HG03520 (cell line): ENCODE measurements at regions not wholly inside any gene's neighbourhood (a gene's known extent, or its start where the extent isn't known, plus 50 kb on each side); places are given as distances from the start of the nearest gene placed in this dataset.

ENCODE experiments used
- ATAC-seq: cut with Tn5 transposase; IDR thresholded peaks from one replicate; pipeline ENCODE4 v1.9.1; 2021; ENCODE audit warnings: mild to moderate bottlenecking, moderate library complexity; ENCODE audit not compliant: unreplicated experiment

DNA sequence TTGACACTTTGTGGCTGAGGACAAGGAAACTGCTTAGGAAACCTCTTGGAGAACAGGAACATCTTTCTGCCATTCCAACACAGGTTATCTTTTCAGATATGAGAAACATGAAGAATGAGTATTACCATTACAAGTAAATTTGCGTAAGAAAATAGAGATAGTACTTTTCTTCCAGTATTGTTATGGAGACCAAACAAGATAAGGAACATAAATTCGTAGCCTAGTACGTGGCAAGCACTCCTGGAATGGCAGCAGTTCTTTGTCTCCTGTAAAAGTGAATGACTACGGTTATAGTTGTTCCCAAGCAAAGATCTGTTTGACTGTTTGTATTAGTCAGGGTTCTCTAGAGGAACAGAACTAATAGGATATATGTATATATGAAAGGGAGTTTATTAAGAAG is 843.1 kb downstream of the STIM2 start:
- no peak for ATAC-seq

DNA sequence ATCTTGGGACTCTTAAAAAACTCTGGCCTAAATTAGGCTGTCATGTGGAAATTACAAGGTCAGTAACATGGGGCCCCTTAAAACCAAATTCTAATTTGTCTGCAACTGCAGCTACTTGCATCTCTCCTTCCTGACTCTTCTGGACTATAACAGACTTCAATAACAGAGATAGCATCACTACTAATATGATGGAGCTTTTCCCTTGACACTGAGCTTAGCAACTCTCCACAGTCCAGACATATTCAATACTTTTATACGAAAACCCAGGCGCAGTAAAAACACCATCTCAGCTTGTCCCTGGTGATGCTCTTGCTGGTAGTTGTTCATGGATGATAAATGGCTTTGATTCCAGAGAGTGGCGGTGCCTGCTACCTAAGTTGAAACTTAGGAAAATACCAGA is 850.4 kb downstream of the STIM2 start:
- ATAC-seq, result no peak

DNA sequence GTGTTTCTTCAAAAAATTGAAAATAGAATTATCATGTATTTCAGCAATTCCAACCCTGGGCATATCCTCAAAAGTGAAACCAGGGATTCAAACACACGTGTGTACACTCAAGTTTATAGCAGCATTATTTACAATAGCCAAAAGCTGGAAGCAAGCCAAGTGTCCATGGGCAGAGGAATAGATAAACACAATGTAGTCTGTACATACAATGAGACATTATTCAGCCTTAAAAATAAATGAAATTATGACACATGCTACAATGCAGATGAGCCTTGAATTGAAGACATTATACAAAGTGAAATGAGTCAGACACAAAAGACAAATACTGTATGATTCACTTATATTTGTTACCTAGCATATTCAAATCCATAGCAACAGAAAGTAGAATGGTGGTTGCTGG is 853.4 kb downstream of the STIM2 start:
- ATAC-seq, result no peak

DNA sequence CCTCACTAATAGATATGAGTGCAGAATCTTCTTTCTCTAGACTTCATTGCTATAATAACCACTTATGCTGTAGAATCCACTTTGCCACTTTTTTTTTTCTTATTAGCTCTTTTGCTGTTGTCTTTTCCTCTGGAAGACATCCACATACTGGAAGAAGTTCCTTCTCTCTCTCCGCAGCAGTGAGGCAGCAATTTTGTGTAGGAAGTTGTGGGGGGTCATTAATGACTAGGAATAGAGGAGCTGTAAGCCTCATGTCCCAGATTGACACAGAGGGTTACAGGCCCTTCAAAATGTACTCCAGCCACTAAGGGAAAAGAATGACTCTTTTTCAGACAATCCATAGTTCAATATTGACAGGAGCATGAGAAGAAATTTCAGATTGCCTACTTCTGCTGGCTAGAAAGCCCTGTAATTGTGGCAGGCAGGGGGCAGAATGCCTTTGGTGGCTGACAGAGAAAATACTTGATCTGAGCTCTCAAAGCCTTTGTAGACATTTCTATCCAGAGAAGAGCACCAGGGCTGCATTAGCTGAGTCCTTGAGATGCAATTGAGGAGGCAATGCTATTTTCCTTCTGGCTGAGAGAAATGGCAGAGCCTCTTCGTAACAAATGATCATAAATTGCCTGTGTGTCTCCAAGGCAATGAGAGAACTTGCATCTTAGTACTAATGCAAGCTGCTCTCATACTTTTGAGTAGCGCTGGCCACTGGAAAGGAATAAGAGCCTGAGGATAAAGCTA is 856.2 kb downstream of the STIM2 start:
- ATAC-seq, result no peak

DNA sequence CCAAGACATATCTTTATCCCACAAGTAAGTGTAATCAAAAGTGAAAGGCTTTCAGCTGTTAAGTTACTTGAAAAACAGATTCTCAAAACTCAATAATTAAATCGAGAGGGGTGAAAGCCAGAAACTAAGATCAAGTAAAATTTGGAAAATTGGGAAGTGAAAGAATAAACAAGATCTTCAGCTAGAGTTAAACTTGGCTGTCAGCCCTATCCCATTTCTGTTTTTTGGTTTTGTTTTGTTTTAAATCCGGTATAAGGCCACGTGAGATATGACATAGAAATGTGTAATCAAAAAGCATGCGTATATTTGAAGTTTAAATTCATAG is 856.8 kb downstream of the STIM2 start:
- no peak for ATAC-seq

DNA sequence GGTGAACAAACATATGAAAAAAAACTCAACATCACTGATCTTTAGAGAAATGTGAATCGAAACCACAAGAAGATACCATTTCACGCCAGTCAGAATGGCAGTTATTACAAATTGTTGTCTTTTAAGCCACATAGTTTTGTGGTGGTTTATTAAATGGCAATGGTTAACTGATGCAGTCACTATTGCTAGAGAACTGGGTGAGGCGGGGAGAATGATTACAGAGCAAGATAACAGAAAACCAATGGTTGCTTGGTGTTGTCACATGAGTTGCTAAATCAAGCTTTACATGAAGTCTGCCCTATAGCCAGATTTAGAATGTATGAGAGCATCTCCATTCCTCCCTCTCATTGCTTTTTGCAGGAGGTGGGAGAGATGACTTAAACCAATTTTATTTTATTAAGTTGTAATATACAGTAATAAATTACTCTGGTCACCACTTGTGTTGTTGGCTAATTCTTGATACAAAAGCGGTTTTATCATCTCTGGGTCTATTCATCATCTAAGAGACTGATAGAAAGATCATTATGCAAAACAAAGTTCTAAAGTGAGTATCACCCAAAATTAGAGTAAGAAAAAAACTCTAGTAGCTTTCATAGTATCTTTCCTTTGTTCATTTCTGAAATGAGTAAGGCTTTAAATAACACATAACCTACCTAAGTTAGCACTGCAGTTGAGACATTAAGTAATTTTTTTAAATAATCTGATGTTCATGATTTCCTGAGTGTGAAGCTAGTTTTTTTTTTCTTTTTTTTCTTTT is 859.5 kb downstream of the STIM2 start:
- peak; percentile 66 for ATAC-seq

DNA sequence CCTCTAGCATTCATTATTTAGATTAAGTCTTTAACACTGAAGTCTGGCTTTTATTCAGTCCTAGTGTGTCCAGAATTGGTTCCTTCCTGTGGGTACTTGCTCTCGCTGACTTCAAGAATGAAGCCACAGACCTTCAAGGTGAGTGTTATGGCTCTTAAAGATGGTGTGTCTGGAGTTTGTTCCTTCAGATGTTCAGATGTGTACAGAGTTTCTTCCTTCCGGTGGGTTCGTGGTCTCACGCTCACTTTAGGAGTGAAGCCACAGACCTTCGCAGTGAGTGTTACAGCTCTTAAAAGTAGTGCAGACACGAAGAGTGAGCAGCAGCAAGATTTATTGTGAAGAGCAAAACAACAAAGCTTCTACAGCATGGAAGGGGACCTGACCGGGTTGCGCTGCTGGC is 860.6 kb downstream of the STIM2 start:
- ATAC-seq, result no peak

DNA sequence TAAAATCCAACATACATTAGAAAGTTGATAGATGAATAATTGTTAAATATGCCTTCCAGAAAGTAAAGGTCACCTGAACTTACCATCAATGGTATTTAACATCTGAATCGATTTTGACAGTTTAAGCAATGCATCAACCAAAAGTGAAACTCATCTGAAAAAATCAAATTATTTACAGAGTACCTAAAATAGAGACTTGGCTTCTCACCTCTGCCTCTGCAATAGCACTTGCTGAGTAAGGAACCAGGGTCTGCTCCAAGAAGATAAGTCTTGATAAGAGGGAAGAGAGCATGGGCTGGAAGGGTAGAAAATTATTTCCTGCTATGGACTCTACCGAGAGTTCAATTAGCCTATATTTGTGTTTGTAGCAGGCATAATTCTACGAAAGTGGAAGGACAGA is 868.3 kb downstream of the STIM2 start:
- ATAC-seq, result no peak

DNA sequence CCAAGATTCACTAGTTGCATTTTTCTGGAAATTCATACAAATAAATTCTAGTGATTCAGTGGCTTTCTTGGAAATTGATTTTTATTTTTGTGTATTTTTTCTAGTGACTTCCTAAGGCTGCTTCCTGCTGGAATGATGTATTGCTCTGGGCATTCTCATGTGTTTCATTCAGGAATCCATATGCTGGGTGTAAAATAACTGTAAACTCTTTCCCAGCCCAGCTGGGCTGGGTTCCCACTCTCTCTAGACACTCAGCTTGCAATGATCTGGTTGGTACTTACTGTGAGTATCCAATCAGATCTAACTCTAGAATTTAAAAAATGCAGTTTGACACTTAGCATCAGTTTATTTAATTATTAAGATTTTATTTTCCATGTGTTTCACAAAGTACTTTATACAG is 882.2 kb downstream of the STIM2 start:
- ATAC-seq, result no peak

DNA sequence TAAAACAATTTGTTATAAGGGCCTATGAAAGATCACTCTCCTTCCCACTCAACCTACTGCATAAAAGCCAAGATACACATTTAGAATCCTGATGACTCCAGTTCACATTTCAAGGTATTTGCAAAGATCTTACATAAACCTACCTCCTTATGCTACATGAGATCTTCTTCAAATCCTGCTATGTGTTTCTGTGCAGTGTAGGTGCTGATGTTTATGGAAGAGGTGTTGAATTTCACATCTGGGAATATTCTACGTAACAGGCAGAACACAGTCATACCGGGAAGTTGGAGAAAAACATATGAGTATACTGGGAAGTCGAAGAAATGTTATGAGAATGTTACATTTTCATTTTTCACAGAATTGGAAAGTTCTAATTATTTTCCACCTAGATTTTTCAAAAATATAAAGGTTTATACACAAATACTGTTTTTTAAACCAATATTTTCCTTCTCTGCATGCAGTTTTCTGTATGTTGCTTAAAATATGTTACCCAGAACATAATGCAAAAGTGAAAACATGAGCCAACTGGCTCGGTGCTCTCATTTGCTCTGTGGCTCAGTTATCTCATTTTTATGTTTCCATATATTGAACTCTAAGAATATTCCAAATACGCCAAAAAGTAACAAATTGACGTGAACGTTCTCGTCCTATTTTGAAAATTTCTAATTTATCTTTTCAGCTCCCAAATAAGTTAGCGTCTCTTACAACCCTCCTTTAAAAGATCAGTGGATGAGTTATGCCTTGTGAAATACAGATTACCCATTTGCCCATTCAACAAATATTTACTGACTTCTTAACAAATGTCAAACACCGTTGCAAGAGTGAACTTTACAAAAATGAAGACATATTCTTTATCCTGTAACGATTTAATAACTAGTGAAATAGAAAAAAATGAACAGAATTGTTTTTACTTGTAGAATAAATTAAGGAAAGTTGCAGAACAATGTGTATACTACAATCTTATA is 899.3 kb downstream of the STIM2 start:
- no peak for ATAC-seq

DNA sequence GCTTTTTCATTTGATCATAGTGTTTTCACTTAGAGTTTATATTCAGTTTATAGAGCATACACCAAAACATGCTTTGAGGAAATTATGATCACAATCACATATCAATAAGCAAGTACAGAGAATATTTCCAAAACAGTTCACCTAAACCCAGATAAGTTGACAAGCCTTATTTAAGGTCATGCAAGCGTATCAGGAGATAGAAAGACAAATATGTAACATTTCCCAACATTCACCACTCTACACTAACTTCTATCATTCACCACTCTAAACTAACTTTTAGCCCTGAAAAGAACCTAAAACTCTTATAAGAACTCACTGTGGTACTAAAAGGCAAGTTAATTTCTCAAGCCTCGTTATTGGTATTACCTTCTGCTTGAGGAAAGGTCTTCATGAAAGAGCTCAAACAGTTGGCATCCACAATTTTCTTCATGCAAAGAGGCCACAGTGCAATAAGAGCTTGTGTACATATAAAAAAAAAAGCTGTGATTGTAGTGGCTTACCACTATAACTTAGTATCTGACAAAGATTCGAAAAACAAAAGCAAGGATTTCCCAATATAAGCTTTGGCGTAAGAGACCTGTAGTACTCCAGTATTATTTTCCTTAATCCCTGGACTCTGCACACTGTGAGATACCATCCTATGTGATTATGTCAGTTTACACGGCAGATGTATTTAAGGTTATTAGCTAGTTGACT is 903.3 kb downstream of the STIM2 start:
- ATAC-seq, result no peak

DNA sequence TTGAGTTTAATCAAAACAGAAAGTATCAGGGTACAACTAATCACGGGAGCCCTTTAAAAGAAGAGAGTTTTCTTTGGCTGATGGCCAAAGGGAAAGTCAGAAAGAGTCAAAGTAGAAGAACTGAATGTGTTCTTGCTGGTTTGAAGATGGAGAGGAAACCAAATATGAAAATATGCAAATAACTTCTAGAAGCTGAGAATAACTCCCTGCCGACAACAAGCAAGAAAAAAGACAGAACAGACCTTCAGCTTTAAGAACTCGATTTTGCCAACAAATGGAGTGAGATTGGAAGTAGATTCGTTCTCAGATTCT is 903.8 kb downstream of the STIM2 start:
- ATAC-seq, result no peak

DNA sequence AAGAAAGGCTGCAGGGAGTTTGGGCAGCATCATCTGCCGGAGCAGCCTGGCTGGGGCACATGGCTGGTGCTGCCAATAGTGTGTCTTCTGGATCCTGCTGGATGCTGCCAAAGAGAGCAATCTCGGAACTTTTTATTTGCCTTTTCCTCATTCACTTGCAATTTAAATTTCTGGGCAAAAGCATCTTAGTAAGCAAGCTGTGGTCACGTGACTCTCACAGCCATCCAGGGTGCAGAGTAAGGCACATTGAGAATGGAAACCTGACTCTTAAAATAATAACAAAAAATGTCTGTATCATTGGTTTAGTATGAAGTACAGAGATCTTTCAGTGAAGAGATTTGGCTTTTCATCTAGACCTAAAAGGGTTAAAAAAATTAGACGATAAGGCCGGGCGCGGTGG is 910.3 kb downstream of the STIM2 start:
- no peak for ATAC-seq

DNA sequence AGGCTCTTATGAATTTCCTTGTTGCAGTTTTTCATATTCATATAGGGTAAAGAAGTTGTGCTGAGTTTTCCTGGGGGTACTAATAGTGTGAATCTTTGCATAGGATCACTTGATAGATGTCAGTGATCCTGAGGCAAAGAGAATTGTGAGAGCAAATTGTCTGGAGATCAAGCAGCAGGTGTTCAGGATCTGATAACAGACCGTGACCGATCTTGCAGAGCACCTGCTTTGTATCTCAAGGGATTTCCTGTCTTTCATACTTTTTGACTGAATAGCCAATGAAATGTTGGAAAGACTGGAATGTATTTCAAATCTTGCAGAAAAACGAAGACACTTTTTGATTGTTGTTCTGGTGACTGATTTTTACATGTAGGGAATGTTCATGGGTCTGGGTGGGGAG is 914.5 kb downstream of the STIM2 start:
- ATAC-seq, result no peak

DNA sequence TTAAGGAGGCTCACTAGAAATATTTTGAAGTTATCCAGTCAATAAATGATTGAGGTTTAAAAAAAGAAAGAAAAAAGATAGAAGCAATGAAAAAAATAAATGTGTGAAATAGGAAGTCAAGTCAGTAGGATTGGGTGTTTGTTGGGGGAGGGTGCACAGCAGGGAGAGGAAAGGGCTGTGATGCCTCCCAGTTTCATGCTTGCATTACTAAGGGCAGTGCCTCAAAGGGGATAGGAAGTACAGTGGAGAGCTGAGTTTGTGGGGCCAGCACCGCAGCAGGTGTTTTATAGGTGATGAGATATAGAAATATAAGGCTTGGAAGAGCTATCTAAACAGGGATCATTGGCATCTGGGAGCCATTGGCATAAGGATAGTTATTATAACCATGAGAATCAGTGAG is 919.2 kb downstream of the STIM2 start:
- no peak for ATAC-seq

DNA sequence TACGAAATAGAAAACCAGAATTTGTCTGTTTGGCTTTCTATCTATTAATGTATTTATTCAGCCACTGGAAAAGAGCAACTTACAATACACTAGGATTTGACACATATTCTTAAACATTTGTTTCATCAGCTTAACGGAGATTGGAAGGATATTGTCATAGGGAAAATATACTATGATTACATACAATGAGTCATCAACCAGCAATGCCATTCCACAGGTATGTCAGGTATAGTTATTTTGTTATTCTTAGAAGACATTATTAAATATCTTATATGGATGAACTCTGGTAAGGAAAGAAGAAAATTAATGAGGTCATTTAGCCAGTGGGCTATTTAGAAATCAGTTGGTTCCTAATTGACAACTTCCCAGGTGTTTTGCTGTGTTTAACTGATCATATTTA is 926.6 kb downstream of the STIM2 start:
- no peak for ATAC-seq

DNA sequence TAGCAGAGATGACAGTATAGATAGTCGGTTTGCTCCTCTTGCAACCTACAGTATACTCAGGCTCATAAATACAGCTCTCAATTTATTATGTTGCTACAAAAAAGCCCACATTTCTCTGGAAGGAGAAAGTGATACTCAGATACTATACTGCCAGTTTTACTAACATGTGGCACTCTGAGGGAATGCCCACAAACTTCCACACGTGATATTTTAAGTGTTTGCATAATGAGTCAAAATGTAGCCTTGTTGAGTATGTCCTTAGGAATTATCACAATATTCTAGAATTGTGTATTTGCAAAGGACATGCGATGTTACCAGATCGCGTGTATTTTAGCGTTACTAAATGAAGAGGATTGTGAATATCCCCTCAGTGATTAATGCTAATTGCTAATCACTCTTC is 929.1 kb downstream of the STIM2 start:
- no peak for ATAC-seq

DNA sequence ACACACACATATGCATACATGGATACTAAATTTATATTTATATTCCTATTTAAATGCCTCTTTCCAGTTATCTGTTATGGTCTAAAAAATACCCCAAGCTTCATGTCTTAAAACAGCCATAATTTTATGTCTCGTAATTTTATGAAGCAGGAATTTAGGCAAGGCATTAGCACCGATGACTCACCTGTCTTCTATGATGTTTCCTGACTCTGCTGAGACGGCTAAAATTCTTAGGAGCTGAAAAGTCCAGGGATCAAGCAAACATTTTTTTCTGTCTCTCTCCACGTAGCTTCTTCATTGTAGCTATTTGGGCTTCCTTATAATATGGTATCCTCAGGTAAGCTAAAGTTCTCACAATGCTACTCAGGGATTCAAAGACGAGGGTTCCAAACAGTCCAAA is 930.3 kb downstream of the STIM2 start:
- ATAC-seq, result no peak

DNA sequence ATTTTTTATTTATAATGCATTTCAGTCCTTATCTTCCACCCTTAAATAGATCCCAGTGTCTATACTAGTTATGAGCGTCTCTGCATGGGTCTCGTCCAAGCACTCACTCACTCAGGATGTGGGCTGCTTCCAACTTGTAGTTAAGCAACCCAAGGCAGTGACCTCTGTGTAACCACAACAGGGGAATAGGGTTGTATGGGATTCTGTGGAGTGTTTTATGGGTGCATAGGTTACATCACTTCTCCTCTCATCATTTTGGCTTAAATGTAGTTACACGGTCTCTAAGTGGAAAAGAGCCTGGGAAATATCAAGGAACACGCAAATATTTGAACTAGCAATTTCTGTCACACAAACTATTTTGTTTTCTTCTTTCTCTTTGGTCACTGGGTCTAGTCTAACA is 931.0 kb downstream of the STIM2 start:
- no peak for ATAC-seq

DNA sequence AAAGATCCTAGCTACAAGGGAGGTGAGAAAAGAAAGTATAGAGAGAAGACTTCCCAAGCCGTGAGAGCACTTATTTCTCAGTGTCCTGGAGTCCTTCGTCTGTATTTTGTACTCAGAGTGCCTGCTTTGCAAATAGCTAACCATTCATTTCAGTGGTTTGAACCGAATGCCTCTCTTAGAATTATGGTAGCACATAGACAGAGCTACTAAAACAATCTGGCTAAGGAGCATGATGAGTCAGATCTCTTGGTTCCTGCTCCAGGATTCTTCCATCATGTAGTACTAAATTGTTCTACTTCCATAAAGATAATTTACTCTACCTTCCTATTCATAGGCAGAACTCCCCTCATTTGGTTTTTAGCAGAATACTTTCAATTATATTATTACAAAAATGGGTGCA is 946.6 kb downstream of the STIM2 start:
- no peak for ATAC-seq

DNA sequence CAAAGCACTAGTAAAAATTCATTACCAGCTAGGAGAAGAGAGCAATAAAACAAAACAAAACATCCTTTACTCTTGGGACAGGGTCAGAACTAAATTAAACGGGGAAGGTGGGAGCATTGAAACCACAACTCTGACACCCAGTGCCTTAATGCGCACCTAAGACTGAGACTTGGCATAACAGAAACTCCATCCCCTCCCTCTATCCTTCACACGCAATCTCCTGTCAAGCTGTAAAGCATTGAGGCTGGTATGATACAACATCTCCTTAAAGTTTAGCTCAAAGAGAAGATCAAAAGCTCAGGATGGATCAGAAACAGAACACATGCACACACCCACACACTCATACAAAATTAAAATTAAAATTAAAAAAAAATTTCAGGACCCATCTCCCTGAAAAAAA is 951.3 kb downstream of the STIM2 start:
- no peak for ATAC-seq
